ENCODE measurements at regions not wholly inside any gene's neighbourhood (a gene's known extent, or its start where the extent isn't known, plus 50 kb on each side); places are given as distances from the start of the nearest gene placed in this dataset.

GRCh38 chr12:67001251-67001650 lies 267.9 kb upstream of the CAND1 start:
- TF ChIP-seq YY1 (IDR thresholded peaks at IDR 0.05; ENCODE audit: insufficient read depth, insufficient read length) = no peak
- TF ChIP-seq ZNF274 (IDR thresholded peaks at IDR 0.05; ENCODE audit: low read depth, low read length) = no peak

Data from NT2/D1 (cell line).